ENCODE measurements at regions not wholly inside any gene's neighbourhood (a gene's known extent, or its start where the extent isn't known, plus 50 kb on each side); places are given as distances from the start of the nearest gene placed in this dataset.

DNA sequence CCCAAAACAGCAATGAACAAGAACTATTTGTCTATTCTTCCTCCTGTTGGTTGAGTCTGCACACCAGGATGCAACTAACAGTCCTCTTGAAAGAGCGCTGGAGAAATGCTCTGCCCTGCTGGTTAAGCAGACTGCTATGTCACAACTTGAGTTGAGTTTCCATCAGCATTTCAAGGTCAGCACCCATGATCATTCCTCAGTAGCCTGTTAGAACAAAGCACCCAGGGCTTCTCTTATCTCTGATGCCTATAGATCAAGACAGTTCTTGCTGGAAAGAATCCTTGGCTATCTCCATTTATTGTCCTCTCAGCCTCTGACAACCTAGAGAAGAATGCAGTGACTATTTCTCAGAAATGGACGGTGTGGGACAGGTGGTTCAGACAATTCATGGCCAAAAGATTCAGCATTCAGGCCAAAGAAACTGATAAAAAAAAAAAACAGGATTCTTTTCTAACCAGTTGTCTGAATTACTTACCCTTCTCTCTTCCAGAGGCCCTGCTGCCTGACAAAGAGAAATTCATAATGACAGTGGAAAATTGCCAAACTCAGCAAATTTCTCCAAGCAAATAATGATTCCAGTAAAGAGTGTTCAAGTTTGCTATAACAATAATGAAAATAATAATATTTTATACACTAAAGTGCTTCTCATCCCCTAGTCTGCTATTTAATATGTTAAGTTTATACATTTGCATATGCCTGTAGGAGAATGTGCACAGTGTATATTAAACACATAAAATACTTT, 306.7 kb downstream of the EMP1 start:
- no peak for DNase-seq (ENCODE audit: low spot score)

DNA sequence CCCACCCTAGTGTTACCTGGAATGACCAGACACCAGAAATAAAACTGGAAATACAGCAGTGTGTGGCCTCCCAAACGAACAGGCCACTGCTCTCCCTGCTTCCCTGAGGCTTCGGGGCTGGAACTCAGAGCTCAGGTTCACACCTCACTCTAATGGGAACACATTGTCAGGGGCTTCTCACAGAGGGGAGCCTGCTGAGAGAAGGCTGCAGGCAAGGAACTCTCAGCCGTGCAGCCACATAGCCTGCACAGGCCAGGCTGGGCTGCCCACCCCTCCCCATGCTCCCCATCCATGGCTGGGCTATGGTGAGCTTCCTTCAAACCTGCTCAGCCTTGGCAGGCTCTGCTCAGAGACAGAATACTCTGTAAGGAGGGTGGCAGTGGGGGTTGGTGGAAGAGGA, 302.5 kb downstream of the EMP1 start:
- no peak for DNase-seq (ENCODE audit: low spot score)

DNA sequence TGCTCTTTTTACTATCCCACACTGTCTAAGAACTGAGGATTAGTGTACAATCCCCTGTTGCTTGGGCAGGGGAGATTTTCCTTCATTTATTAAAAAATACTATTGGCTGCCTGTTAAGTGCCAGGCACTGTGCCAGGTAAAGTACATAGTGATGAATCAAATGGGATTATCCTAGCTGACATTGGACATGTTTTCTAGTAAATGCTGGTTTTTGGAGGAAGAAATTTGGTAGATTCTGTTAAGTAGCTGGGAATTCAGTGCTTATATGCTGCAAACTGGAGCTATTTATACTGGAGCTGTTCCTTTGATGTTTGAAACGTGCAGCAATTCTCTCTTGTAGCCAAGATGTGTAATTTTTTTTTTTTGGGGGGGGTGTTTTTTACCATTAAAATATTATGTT, 299.6 kb downstream of the EMP1 start:
- no peak for DNase-seq (ENCODE audit: low spot score)

DNA sequence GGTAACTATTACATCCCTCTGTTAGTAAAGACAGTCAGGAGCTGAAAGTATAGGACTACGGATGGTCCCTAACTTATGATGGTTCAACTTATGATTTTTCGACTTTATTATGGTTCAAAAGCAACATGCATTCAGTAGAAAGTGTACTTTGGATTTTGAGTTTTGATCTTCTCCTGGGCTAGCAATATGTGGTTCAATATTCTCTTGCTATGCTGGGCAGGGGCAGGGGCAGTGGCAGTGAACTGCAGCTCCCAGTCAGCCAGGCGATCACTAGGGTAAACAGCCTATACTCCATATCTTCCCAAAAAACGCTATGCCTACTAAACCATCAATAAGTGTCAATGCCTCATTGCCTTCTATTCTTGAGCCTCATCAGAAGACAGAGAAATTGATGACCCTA, 292.7 kb downstream of the EMP1 start:
- DNase-seq (ENCODE audit: low spot score): no peak

DNA sequence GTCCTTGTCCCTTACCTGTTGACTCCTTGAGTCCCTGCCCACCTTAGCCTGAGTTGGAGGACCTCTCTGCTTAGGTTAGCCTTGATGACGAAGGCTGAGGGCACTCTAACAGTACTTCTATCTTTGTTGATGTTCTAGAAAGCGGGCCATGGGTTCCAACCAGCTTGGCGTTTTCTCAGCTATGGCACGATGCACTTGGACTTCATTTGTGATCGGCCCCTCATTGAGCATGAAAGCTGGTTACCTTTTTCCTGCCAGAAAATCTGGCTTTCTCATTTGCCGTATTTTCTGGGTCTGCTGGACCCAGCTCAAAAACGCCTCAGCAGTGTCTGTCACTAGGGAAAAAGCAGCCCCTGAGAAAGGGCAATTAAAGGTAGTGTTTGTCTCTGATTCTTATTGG, 290.8 kb downstream of the EMP1 start:
- DNase-seq (ENCODE audit: low spot score): no peak

DNA sequence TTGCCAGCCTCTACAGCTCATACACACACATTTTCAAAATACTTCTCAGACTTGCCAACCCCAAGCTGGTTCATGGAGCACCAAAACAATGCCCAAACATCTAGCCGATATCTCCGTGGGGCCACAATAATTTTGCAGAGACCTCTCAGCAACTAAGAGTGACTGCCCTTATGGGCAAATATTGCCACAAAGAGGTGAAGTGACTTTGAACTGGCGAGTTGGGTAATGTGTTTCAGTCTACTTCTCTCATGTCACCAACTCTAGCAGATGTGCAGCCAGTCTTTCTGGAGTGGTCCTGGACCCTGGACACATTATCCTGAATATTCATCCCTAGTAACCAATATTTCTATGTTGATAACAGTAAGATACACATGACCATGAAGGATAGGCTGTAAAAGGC, 290.3 kb downstream of the EMP1 start:
- no peak for DNase-seq (ENCODE audit: low spot score)

DNA sequence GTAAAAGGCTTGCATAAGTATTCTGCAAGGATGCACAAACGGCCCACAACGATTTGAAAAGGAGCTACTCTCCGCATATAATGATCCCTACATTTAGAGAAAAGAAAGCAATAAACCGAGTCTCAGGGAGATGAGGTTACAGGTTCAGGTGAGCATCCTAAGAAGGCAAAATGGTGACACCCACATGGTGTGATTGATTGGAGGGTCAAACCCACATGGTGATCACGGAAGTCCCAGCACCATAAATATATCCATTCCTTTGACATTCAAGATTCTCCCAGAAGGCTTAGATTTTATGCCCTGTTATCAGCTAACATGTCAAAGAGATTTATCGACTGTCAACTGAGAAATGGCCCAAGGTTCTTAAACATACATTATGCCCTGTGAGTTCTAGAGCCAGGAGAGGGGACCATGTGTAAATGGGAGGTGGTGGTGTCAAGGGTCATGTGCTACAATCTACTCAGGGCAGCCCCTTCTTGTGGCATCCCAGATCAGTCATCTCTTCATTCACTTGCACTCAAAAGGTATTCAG, 282.2 kb downstream of the EMP1 start:
- DNase-seq (ENCODE audit: low spot score): no peak

DNA sequence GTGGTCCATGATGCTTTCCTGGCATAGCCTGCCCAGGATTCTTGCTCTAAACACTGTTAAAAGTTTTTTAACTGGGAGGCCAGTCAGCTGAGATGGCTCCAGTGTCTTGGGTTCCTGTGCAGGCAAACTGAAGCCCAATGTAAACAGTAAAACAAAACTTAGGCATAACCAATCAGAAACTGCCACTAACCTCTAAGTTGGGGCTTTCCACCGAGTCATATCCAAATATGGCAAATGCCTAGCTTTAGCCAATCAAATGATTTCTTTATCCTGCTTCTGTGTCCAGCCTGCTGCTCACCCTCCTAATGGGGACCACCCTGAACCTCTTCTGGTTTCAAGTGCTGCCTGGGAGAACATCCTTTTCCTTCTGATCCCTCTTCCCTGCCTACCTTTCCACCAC, 277.9 kb downstream of the EMP1 start:
- DNase-seq (ENCODE audit: low spot score): no peak

DNA sequence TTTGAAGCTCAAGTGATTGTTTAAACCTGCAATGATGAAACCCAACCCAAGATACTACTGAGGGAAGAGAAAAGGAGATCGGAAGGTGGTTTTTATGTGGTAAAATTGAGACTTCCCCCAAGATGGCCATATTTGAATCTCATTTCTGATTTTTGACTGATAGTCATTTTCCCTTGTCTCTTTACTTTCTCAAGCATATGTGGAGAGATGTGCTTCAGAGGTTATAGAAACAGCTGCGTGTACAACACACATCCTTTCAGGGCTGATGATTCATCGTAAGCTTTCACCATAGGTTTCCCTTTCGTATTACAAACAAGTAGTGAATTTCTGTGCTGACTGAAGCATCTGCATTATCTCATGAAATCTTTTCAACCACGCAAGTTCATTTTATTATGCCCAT, 276.2 kb downstream of the EMP1 start:
- no peak for DNase-seq (ENCODE audit: low spot score)

DNA sequence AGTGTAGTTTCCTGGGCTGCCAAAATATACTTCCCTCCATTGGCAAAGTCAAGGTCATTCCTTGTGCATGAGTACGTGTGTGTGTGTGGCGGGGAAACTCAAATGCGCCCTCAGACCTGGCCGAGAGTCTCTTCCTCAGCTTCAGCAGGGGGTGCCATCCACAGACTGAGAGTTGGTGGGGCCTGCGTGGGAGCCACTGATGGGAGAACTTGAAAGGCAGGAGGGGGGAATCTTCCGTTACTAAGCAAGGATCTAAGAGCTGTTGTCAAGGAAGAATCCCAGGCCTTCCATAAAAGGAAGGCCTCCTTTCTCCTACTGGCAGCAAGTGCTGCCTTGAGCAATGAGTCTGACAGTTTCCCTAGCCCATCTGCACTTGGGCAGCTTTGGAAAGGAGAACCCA, 274.9 kb downstream of the EMP1 start:
- no peak for DNase-seq (ENCODE audit: low spot score)

DNA sequence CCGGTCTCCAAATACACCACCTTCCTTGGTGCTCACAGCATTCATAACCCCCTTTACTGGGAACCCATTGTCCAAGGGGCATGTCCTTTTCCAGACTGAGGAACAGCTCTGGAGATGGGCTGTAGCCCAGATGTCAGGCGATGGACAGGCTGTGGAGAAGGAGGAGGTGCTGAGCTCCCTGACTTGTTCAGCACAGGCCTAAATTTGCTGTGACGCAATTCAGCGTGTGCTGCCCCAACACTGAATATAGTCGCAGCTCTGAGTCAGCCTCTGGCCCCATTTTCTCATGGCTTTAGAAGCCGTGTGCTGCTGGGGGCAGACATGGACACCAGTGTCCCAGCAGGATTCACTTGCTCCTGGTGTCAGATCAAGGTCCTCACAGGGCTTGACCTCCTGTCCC, 269.1 kb downstream of the EMP1 start:
- DNase-seq (ENCODE audit: low spot score): no peak

DNA sequence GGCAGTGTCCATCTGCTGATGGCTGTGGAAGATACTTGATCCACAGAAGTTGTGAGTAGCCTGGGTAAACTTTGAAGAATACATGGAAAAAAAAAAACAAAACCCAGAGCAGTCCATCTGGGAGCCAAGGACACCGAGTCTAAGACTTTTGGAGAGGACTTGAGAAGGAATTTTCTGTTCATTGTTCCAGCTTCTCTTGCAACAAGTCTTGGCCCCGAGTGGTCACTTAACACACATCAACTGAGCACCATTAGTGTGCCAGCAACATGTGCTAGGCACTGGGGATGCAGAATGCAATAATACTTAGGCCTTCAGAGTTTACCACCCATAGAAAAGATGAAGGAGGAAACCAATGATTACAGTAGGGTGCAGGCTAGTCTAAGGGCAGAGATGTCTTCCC, 266.7 kb downstream of the EMP1 start:
- DNase-seq (ENCODE audit: low spot score): no peak

DNA sequence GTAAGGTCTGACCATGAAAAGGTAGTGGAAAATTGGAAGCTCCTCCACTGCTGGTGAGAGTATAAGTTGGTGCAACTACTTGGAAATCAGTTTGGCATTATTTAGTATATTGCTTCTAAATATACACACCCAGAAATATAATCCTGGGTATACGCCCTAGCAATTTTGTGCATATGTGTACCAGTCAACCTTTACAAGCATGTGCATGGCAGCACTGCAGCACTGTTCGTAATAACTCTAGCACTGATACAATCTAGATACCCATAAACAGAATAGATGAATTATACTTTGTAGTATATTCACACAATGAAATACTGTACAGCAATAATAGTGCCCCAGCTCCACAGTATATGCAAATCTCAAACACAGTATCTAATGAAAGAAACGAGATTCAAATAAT, 265.9 kb downstream of the EMP1 start:
- DNase-seq (ENCODE audit: low spot score): no peak

DNA sequence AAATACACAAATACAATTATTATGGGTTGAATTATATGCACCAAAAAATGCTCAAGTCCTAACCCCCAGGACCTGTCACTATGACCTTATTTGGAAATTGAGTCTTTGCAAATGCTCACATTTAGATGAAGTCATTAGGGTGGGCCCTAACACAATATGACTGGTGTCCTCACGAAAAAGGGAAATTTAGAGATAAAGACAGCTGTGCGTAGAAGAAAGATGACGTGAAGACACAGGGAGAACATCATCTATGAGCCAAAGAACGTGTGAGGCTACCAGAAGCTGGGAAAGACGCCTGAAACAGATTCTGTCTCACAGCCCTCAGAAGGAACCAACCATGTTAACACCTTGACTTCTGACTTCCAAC, 259.2 kb downstream of the EMP1 start:
- no peak for DNase-seq (ENCODE audit: low spot score)

DNA sequence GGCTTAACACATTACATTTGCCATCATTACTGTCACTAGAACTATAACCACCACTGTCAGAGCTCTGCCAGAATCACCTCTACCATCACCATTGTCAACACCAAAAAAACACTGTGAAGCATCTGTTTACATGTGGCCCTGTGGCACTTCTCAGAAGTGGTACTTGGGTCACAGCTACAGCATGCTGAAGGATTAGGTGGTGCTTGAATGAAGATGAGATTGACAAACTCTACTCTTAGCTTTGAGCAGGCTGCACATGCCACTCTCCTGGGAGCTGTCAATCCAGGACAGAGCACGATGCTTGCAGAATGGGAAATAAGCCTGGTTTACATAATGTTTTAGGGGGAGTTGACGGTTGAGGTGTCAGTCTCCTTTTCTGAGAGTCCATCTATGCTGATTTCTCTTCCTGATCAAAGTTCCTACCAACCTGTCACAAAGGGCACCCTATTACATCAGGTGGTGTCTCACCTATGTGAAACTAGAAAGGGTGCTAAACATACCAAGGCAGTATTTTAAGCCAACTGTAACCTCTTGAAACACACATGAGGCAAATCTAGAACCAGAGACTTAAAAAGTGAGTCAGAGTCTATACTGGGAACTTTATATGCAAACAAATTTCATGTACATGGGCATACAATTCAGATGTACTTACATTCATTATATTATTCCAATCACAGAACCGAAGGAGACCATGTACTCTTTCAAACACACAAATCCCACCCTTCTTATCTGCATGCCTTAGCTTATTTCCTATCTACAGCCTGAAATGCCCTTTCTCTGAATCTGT, 258.7 kb downstream of the EMP1 start:
- DNase-seq (ENCODE audit: low spot score): no peak

DNA sequence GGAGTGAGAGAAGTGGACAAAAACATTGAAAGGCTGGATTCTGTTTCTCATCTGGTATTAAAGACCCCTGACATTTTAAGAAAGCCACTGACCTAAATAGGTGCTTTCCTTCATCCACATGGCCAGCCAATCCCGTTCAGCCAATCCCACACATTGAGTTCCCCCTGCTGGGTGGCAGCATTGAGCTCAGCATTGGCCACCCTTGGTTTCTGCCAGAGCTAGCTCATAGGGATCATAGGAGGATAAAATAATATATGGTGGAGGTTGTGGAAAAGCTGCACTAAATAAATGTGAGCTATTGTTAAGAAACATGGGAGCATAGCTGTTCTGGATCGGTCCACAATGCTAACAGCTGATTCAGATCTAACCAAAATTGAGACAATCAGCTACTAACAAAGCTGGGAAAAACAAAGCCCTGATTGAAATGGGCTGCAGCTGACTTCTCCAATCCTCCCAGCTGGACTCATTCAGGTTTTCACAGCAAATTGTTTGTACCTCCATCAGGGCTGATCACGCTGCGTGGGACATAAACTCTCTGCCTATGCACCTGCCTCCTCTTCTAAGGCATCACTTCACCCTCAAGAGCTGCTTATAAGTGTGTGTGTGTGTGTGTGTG, 256.5 kb downstream of the EMP1 start:
- DNase-seq (ENCODE audit: low spot score): no peak

DNA sequence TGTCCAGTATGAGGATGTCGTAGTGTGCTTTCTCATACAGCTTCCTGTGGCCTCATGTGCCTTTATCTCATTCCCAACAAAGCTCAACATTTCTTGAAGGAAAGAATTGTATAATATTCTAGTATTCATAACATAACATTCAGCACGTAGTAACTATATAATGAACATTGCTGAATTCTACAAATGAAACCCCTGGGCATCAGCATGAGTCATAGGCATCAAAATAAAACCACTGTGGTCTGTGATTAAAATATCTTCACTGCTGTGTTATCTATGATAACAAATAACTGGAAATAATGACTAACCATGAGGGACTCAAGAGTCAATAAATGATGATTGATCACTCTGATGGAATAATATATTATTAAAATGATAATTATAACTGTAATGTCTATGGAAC, 255.2 kb downstream of the EMP1 start:
- no peak for DNase-seq (ENCODE audit: low spot score)

DNA sequence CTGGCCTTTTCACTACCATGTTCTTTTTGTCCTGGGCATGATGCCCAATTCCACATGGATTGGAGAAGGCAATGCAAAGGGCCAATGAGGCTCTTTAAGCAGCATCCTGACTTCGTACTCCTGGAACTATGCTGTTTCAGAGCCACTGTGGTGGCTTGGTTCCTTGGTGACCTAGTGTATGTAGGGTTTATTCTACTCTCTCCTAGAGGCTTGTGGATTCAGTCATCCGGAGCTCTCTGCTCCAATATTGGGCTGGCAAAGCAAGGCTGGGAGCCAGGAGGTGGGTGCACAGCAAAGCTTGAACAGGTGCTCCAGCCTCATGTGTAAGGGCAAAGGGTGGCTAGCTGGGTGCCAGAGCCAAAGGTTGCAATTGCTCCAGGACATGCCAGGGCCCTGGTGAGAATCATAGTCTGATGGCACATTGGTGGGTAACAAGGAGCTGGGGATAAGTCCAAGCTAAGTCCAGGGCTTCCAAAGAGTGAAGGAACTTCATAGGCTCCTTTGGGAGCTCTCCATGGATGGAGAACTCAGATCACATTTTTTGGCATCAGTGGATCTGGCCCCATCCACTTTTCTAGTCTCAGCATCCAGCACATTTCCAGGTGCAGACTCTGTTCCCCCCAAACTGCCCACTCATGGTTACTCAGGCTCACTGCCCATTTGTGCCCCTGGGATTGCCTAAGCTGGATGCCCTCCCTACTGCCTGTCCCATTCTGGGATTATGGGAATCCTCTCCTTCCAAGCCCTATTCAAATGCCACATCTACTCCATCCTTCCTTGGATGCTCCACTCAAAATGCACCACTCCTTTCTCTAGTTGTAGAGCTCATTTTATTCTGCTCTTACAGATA, 253.9 kb downstream of the EMP1 start:
- no peak for DNase-seq (ENCODE audit: low spot score)

DNA sequence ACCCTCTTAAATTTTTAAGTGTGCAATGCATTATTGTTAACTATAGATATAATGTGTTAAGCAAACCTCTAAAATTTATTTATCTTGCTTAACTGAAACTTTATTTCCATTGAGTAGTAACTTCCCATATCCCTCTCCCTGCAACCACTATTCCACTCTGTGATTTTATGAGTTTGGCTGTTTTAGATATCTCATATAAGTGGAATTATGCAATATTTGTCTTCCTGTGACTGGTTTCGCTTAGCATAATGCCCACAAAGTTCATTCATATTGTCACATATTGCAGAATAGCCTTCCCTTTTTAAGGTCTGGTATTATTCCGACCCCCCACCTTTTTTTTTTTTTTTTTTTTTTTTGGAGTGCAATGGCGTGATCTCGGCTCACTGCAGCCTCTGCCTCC, 247.6 kb downstream of the EMP1 start:
- DNase-seq (ENCODE audit: low spot score): no peak

DNA sequence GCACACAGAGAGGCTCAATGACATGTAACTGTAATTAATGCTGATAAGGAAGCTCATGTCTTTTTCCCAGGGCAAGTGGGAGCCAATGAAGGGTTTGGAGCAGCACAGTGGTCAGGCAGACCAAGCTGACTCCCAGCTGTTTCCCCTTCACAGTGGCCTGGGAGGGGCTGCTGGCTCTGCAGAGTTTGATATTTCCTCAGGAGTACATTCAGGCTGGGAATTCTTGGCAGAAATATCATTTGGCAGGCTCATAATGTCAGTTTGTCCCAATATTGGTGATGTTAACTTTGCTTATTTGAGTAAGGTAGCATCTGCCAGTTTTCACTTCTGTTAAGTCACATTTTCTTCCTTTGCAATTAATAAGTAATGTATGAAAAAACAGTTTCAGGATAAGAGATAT, 247.0 kb downstream of the EMP1 start:
- DNase-seq (ENCODE audit: low spot score): no peak

DNA sequence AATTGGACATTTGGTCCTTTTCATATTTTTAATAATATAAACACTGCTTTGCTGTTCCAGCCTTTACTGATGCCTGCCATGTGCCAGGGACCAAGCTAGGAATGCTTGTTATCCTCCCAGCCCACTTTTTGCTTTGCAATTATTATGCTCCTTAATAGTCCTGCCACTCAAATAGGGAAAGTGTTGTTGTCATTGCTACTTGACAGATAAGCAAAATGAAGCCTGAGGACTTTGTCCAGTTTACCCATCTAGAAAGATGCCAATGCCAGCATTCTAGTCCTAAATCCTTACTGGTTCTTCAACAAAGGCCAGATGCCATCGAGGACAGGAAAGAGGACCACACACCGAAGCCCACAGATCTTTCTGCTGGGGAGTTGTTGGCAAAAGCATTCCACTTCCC, 246.5 kb downstream of the EMP1 start:
- DNase-seq (ENCODE audit: low spot score): no peak

DNA sequence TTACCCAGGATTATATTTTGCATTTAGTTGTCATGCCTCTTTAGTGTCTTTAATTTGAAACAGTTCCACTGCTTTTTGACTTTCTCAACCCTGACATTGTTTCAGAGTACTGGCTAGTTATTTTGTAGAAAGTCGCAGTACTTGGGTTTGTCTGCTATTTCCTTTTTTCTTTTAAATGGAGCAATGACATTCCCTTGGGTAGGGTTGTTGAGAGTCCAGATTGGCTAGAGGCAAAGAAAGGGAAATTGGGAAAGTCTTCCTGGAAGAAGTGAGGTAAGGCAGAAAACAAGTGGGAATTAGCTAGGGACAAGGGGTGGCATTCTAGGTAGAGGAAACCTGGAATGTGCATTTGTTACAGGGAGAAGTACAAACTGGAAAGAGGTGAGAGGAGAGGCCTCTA, 245.9 kb downstream of the EMP1 start:
- no peak for DNase-seq (ENCODE audit: low spot score)
